HepG2 (cell line): ENCODE measurements at regions not wholly inside any gene's neighbourhood (a gene's known extent, or its start where the extent isn't known, plus 50 kb on each side); places are given as distances from the start of the nearest gene placed in this dataset.

Source experiments
- ARID2 ChIP-seq: sonication (generic); formaldehyde crosslinking; IDR thresholded peaks from 2 replicates; pipeline ENCODE4 v1.8.1; 2022; ENCODE audit warnings: mild to moderate bottlenecking, missing genetic modification reagents, borderline replicate concordance
- BCL6 ChIP-seq: IDR thresholded peaks from 2 replicates; pipeline ENCODE4 v1.6.1; 2016; ENCODE audit warnings: missing genetic modification reagents, missing compliant biosample characterization
- GATAD1 ChIP-seq: IDR thresholded peaks from 2 replicates; pipeline ENCODE4 v1.6.1; 2016; ENCODE audit warnings: missing genetic modification reagents, missing compliant biosample characterization
- HNRNPLL ChIP-seq: fragments of 200-400 bp; formaldehyde crosslinking; IDR thresholded peaks from 2 replicates; pipeline ENCODE4 v1.6.1; 2017; ENCODE audit warnings: mild to moderate bottlenecking, low read depth, low read length; ENCODE audit not compliant: poor library complexity, severe bottlenecking
- IRF2 ChIP-seq: IDR thresholded peaks from 2 replicates; pipeline ENCODE4 v1.6.1; 2018; ENCODE audit warnings: missing genetic modification reagents, missing compliant biosample characterization
- MAX ChIP-seq: IDR thresholded peaks from 2 replicates; pipeline ENCODE4 v1.6.1; 2012; ENCODE audit warnings: inconsistent platforms
- PAXIP1 ChIP-seq: sonication (generic); formaldehyde crosslinking; conservative IDR thresholded peaks from 2 replicates; pipeline ENCODE4 v1.4.0; 2020; ENCODE audit warnings: mild to moderate bottlenecking, missing genetic modification reagents, moderate library complexity
- RAD21 ChIP-seq: fragments of 450-650 bp; formaldehyde crosslinking; IDR thresholded peaks from 2 replicates; pipeline ENCODE4 v1.5.0; 2020; ENCODE audit warnings: mild to moderate bottlenecking
- RBAK ChIP-seq: sonication (generic); formaldehyde crosslinking; IDR thresholded peaks from 2 replicates; pipeline ENCODE4 v1.5.1; 2020; ENCODE audit warnings: mild to moderate bottlenecking, missing genetic modification reagents
- SALL1 ChIP-seq: sonication (generic); formaldehyde crosslinking; IDR thresholded peaks from 2 replicates; pipeline ENCODE4 v1.8.0; 2022; ENCODE audit warnings: mild to moderate bottlenecking, missing genetic modification reagents
- SMARCE1 ChIP-seq: fragments of 450-650 bp; IDR thresholded peaks from 2 replicates; pipeline ENCODE4 v1.6.1; 2017; ENCODE audit warnings: borderline replicate concordance
- SMC3 ChIP-seq: IDR thresholded peaks from 2 replicates; pipeline ENCODE4 v1.6.1; 2011; ENCODE audit warnings: low read length, improper control_type of control experiment
- STAG1 ChIP-seq: sonication (generic); formaldehyde crosslinking; IDR thresholded peaks from 2 replicates; pipeline ENCODE4 v1.4.0; 2020; ENCODE audit warnings: missing genetic modification reagents
- TFE3 ChIP-seq: IDR thresholded peaks from 2 replicates; pipeline ENCODE4 v1.6.1; 2016
- ZBTB46 ChIP-seq: sonication (generic); formaldehyde crosslinking; IDR thresholded peaks from 2 replicates; pipeline ENCODE4 v1.4.0; 2020; ENCODE audit warnings: mild to moderate bottlenecking, missing genetic modification reagents, borderline replicate concordance
- ZFX ChIP-seq: sonication (generic); formaldehyde crosslinking; IDR thresholded peaks from 2 replicates; pipeline ENCODE4 v1.4.0; 2020; ENCODE audit warnings: mild to moderate bottlenecking, low read depth, missing genetic modification reagents, moderate library complexity
- ZNF441 ChIP-seq: sonication (generic); formaldehyde crosslinking; IDR thresholded peaks from 2 replicates; pipeline ENCODE4 v1.7.0; 2021; ENCODE audit warnings: missing genetic modification reagents, borderline replicate concordance
- ZNF614 ChIP-seq: IDR thresholded peaks from 2 replicates; pipeline ENCODE4 v1.6.1; 2018; ENCODE audit warnings: missing biosample characterization, missing genetic modification reagents, inconsistent platforms, borderline replicate concordance
- ZNF691 ChIP-seq: sonication (generic); formaldehyde crosslinking; IDR thresholded peaks from 2 replicates; pipeline ENCODE4 v1.4.0; 2020; ENCODE audit warnings: missing genetic modification reagents, low read depth, mild to moderate bottlenecking, borderline replicate concordance
- ZNF768 ChIP-seq: sonication (generic); formaldehyde crosslinking; IDR thresholded peaks from 2 replicates; pipeline ENCODE4 v1.4.0; 2020; ENCODE audit warnings: missing genetic modification reagents
- ZNF792 ChIP-seq: IDR thresholded peaks from 2 replicates; pipeline ENCODE4 v1.6.1; 2016

GRCh38 chr7:35537067-35538023 lies 157.6 kb downstream of the HERPUD2 start (continued):
- TF ChIP-seq ARID2 (CRISPR knock-in tag) (no peak), ZBTB46 (CRISPR knock-in tag) (no peak), SMC3 (peak; percentile 21; the same call in 1 of the 2 replicates), ZNF691 (CRISPR knock-in tag) (peak; percentile 62; the same call in 1 of the 2 replicates), ZNF614 (CRISPR knock-in tag) (peak; percentile 23; the same call in 1 of the 2 replicates), ZNF792 (CRISPR knock-in tag) (peak; percentile 41; the same call in 1 of the 2 replicates), RBAK (CRISPR knock-in tag) (no peak), STAG1 (CRISPR knock-in tag) (peak; percentile 92), BCL6 (CRISPR knock-in tag) (peak; percentile 34; the same call in 1 of the 2 replicates), IRF2 (CRISPR knock-in tag) (peak; percentile 28; the same call in 1 of the 2 replicates), MAX (peak; percentile 40; the same call in 1 of the 2 replicates), ZNF768 (CRISPR knock-in tag) (peak; percentile 51; the same call in 1 of the 2 replicates), RAD21 (peak; percentile 91), GATAD1 (CRISPR knock-in tag) (0 out of 2 replicates have a peak, but pooled peaks have one; percentile 19), ZNF441 (CRISPR knock-in tag) (no peak), TFE3 (CRISPR knock-in tag) (no peak), PAXIP1 (no peak), HNRNPLL (peak; percentile 50), ZFX (CRISPR knock-in tag) (0 out of 2 replicates have a peak, but pooled peaks have one; percentile 36), SALL1 (CRISPR knock-in tag) (peak; percentile 50; the same call in 1 of the 2 replicates), SMARCE1 (no peak)
